Muscle layer of colon (tissue), 2 donors: ENCODE measurements at regions not wholly inside any gene's neighbourhood (a gene's known extent, or its start where the extent isn't known, plus 50 kb on each side); places are given as distances from the start of the nearest gene placed in this dataset.

ENCODE experiments used
- H3K27ac ChIP-seq: one replicate; pipeline ENCODE4 v1.7.0; 2013; ENCODE audit warnings: low read depth, mild to moderate bottlenecking, low read length, moderate library complexity
- H3K27me3 ChIP-seq, 2 donors: one replicate each; pipeline ENCODE4 v1.7.0; 2013; ENCODE audit warnings: low read length in 2 of 2, mild to moderate bottlenecking in 2 of 2; ENCODE audit not compliant: insufficient read depth in 2 of 2, control insufficient read depth in 1 of 2
- H3K36me3 ChIP-seq: one replicate; pipeline ENCODE4 v1.7.0; 2013; ENCODE audit warnings: mild to moderate bottlenecking, low read length; ENCODE audit not compliant: insufficient read depth
- H3K4me1 ChIP-seq: one replicate; pipeline ENCODE4 v1.7.0; 2013; ENCODE audit warnings: mild to moderate bottlenecking, low read length; ENCODE audit not compliant: insufficient read depth
- H3K4me3 ChIP-seq, 2 donors: one replicate each; pipeline ENCODE4 v1.7.0; 2013; ENCODE audit warnings: low read length in 2 of 2, low read depth in 1 of 2, mild to moderate bottlenecking in 1 of 2, moderate library complexity in 1 of 2
- H3K9ac ChIP-seq: one replicate; pipeline ENCODE4 v1.7.0; 2013; ENCODE audit warnings: low read length
- H3K9me3 ChIP-seq: one replicate; pipeline ENCODE4 v1.7.0; 2013; ENCODE audit warnings: mild to moderate bottlenecking, low read length
- donor health status: abdominal sarcoma.
- donor health status: Adenocarcinoma of cecum.

GRCh38 chr18:46405832-46406538, 251.0 kb downstream of the LOXHD1 start:
- Histone ChIP-seq H3K9ac (no peak overlapping the region), H3K4me1 (peaks cover 29% of the 10 kb centered on the region), H3K9me3 (no peaks in the 10 kb centered on the region), H3K36me3 (no peaks in the 10 kb centered on the region), H3K27me3 (no peaks in the 10 kb centered on the region), H3K27ac (no peak overlapping the region), H3K4me3 (no peak overlapping the region)

- Histone ChIP-seq H3K4me1 (peaks cover 34% of the 10 kb centered on the region), H3K36me3 (no peaks in the 10 kb centered on the region), H3K27ac (no peak overlapping the region), H3K9ac (no peak overlapping the region), H3K9me3 (no peaks in the 10 kb centered on the region), H3K4me3 (no peak overlapping the region), H3K27me3 (no peaks in the 10 kb centered on the region)
These were observed 250.5 kb downstream of the LOXHD1 start for GRCh38 chr18:46406539-46406932.

- no peaks in the 10 kb centered on the region for H3K36me3 ChIP-seq
- H3K27ac ChIP-seq = peak overlapping the region; percentile 41
- no peaks in the 10 kb centered on the region for H3K27me3 ChIP-seq
- H3K4me1 ChIP-seq = peaks cover 45% of the 10 kb centered on the region
- H3K9ac ChIP-seq = no peak overlapping the region
- no peak overlapping the region for H3K4me3 ChIP-seq
- H3K9me3 ChIP-seq = no peaks in the 10 kb centered on the region
These were observed 249.4 kb downstream of the LOXHD1 start for GRCh38 chr18:46407486-46408166.

- no peak overlapping the region for H3K9ac ChIP-seq
- H3K27me3 ChIP-seq = no peaks in the 10 kb centered on the region
- H3K36me3 ChIP-seq = no peaks in the 10 kb centered on the region
- H3K27ac ChIP-seq = no peak overlapping the region
- no peaks in the 10 kb centered on the region for H3K9me3 ChIP-seq
- H3K4me1 ChIP-seq = peaks cover 53% of the 10 kb centered on the region
- H3K4me3 ChIP-seq = no peak overlapping the region
These were observed 248.6 kb downstream of the LOXHD1 start for GRCh38 chr18:46408334-46408987.

GRCh38 chr18:46411191-46411828, 245.7 kb downstream of the LOXHD1 start:
- Histone ChIP-seq H3K27ac (peak overlapping the region; percentile 54), H3K4me3 (no peak overlapping the region), H3K9me3 (no peaks in the 10 kb centered on the region), H3K9ac (no peak overlapping the region), H3K4me1 (peaks cover 62% of the 10 kb centered on the region), H3K27me3 (no peaks in the 10 kb centered on the region), H3K36me3 (no peaks in the 10 kb centered on the region)

- Histone ChIP-seq H3K4me3 (peak overlapping the region in 1 of 2 donors; percentile 29), H3K9me3 (no peaks in the 10 kb centered on the region), H3K9ac (no peak overlapping the region), H3K36me3 (no peaks in the 10 kb centered on the region), H3K27ac (peak overlapping the region; percentile 54), H3K27me3 (no peaks in the 10 kb centered on the region), H3K4me1 (peaks cover 54% of the 10 kb centered on the region)
These were observed 244.9 kb downstream of the LOXHD1 start for GRCh38 chr18:46411867-46412690.

- Histone ChIP-seq H3K27me3 (no peaks in the 10 kb centered on the region), H3K4me3 (peak overlapping the region in 1 of 2 donors; percentile 29), H3K36me3 (no peaks in the 10 kb centered on the region), H3K27ac (peak overlapping the region; percentile 54), H3K9ac (no peak overlapping the region), H3K9me3 (no peaks in the 10 kb centered on the region), H3K4me1 (peaks cover 46% of the 10 kb centered on the region)
These were observed 244.1 kb downstream of the LOXHD1 start for GRCh38 chr18:46412916-46413315.

GRCh38 chr18:46413684-46414083, 243.3 kb downstream of the LOXHD1 start:
- no peaks in the 10 kb centered on the region for H3K36me3 ChIP-seq
- peaks cover 48% of the 10 kb centered on the region for H3K4me1 ChIP-seq

GRCh38 chr18:46414863-46415262, 242.2 kb downstream of the LOXHD1 start:
- no peaks in the 10 kb centered on the region for H3K9me3 ChIP-seq
- H3K4me1 ChIP-seq = peaks cover 57% of the 10 kb centered on the region
- H3K36me3 ChIP-seq = no peaks in the 10 kb centered on the region
- no peaks in the 10 kb centered on the region for H3K27me3 ChIP-seq
- no peak overlapping the region for H3K9ac ChIP-seq
- no peak overlapping the region for H3K27ac ChIP-seq
- H3K4me3 ChIP-seq = no peak overlapping the region

More at GRCh38 chr18:46413684-46414083, 243.3 kb downstream of the LOXHD1 start:
- H3K4me3 ChIP-seq = no peak overlapping the region
- no peaks in the 10 kb centered on the region for H3K27me3 ChIP-seq
- no peak overlapping the region for H3K9ac ChIP-seq
- no peaks in the 10 kb centered on the region for H3K9me3 ChIP-seq
- no peak overlapping the region for H3K27ac ChIP-seq

GRCh38 chr18:46415532-46416252, 241.3 kb downstream of the LOXHD1 start:
- no peak overlapping the region for H3K9ac ChIP-seq
- no peak overlapping the region for H3K4me3 ChIP-seq
- H3K4me1 ChIP-seq = peaks cover 49% of the 10 kb centered on the region
- no peaks in the 10 kb centered on the region for H3K27me3 ChIP-seq
- no peak overlapping the region for H3K27ac ChIP-seq
- H3K9me3 ChIP-seq = no peaks in the 10 kb centered on the region
- no peaks in the 10 kb centered on the region for H3K36me3 ChIP-seq
